ENCODE measurements at regions not wholly inside any gene's neighbourhood (a gene's known extent, or its start where the extent isn't known, plus 50 kb on each side); places are given as distances from the start of the nearest gene placed in this dataset.
"Not testable (repeated sequence)": the region's sequence is repeated elsewhere in the genome, so short reads cannot be mapped to it uniquely, and the experiment has no call there.

DNA sequence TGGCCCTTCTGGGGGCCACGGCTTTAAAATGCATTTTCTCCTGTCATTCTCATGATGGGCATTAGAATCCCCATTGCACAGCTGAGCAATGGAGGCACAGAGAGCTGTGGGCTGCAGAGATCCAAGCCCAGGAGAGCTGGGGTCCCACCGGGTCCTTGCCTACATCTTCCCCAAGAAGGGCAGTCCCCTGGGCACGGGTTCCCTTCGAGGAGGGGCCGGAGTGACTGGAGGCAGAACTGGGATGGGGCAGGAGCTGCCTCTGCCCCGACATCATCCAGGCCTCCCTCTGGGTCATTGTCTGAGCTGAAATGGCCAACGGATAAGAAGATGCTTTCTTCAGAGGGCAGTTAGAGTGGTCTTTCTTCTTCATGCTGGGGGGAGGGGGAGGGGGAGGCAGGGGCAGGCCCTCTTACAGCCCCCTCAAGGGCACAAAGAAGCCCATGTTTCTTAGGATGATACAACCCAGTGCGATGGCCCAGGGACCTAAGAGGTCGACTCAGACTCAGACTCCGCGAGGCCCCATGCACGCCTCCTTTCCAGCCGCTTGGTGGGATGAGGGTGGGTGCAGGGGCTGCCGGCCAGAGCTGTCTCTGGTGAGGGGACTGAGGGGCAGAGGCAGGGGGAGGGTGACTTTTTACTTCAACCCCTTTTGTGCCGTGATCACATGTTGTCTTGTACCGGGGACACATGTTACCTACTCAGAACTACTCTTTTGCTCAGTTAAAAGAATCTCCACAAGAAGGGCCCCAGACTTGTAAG, 112.4 kb upstream of the IRX2 start:
- WGBS (ENCODE audit: insufficient coverage) = 90% methylated on average over 12 of the region's 16 CpGs

DNA sequence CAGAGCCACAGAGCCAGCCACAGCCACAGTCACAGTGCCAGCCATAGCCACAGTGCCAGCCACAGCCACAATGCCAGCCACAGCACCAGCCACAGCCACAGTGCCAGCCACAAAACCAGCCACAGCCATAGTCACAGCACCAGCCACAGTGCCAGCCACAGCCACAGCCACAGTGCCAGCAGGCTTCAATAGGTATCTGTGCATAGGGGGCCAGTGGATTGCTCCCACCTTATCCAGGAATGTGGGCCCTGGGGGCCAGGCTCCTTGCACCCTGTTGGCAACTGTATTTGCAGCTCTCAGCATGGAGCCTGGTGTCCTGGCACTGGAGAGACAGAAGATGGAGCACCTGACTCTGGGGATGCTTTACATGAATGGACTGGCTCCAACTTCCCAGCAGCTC, 111.7 kb upstream of the IRX2 start:
- Histone ChIP-seq H2AFZ (ENCODE audit: insufficient read depth, low read depth, low read length, poor library complexity, severe bottlenecking) (no peak overlapping the region), H3K4me3 (replicated peaks in 1 of 3; ENCODE audit: low read depth in 2 of 3, low read length in 3 of 3) (no peak overlapping the region), H4K20me1 (ENCODE audit: insufficient read depth, low read length) (no peaks in the 10 kb centered on the region), H3K36me3 (replicated peaks in 1 of 2; ENCODE audit: control insufficient read depth in 1 of 2, insufficient read depth in 2 of 2, low read length in 2 of 2) (no peaks in the 10 kb centered on the region), H3K4me2 (replicated peaks; ENCODE audit: extremely low read depth, low read length, poor library complexity, severe bottlenecking) (no peak overlapping the region), H3K9ac (ENCODE audit: insufficient read depth, low read length, poor library complexity, severe bottlenecking) (no peak overlapping the region), H3K9me3 (replicated peaks in 1 of 2; ENCODE audit: control insufficient read depth in 1 of 2, insufficient read depth in 1 of 2, low read length in 2 of 2) (peaks cover 25 to 62% of the 10 kb centered on the region in 2 donors), H3K4me1 (ENCODE audit: control insufficient read depth in 1 of 2, insufficient read depth in 2 of 2, low read length in 2 of 2) (no peaks in the 10 kb centered on the region), H3K79me2 (ENCODE audit: insufficient read depth, low read length) (no peaks in the 10 kb centered on the region), H3K27ac (ENCODE audit: low read depth in 1 of 2, low read length in 2 of 2) (no peak overlapping the region), H3K27me3 (ENCODE audit: control insufficient read depth in 2 of 2, insufficient read depth in 2 of 2, low read length in 2 of 2) (no peaks in the 10 kb centered on the region)
- no peak for DNase-seq
- Mint-ChIP-seq H3K4me1 (no peaks in the 10 kb centered on the region), H3K27me3 (ENCODE audit: low read depth in 3 of 3) (peaks cover 0 to 2% (median 0%) of the 10 kb centered on the region in 3 donors), H3K27ac (no peak overlapping the region), H3K36me3 (no peaks in the 10 kb centered on the region), H3K9me3 (peaks cover 11 to 48% (median 30%) of the 10 kb centered on the region in 7 donors), H3K4me3 (no peak overlapping the region)
- TF ChIP-seq, protein P1, sequence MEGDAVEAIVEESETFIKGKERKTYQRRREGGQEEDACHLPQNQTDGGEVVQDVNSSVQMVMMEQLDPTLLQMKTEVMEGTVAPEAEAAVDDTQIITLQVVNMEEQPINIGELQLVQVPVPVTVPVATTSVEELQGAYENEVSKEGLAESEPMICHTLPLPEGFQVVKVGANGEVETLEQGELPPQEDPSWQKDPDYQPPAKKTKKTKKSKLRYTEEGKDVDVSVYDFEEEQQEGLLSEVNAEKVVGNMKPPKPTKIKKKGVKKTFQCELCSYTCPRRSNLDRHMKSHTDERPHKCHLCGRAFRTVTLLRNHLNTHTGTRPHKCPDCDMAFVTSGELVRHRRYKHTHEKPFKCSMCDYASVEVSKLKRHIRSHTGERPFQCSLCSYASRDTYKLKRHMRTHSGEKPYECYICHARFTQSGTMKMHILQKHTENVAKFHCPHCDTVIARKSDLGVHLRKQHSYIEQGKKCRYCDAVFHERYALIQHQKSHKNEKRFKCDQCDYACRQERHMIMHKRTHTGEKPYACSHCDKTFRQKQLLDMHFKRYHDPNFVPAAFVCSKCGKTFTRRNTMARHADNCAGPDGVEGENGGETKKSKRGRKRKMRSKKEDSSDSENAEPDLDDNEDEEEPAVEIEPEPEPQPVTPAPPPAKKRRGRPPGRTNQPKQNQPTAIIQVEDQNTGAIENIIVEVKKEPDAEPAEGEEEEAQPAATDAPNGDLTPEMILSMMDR (IDR thresholded peaks at IDR 0.05) = no peak
- intact Hi-C loops (cut with micrococcal nuclease) = no loop called here

More for the DNA sequence above, 112.4 kb upstream of the IRX2 start:
- Histone ChIP-seq H3K79me2 (ENCODE audit: insufficient read depth, low read length) (no peaks in the 10 kb centered on the region), H2AFZ (ENCODE audit: insufficient read depth, low read depth, low read length, poor library complexity, severe bottlenecking) (no peak overlapping the region), H3K4me3 (replicated peaks in 1 of 3; ENCODE audit: low read depth in 2 of 3, low read length in 3 of 3) (no peak overlapping the region), H3K4me2 (replicated peaks; ENCODE audit: extremely low read depth, low read length, poor library complexity, severe bottlenecking) (no peak overlapping the region), H3K9me3 (replicated peaks in 1 of 2; ENCODE audit: control insufficient read depth in 1 of 2, insufficient read depth in 1 of 2, low read length in 2 of 2) (peaks cover 25 to 66% of the 10 kb centered on the region in 2 donors), H3K27ac (ENCODE audit: low read depth in 1 of 2, low read length in 2 of 2) (no peak overlapping the region), H3K36me3 (replicated peaks in 1 of 2; ENCODE audit: control insufficient read depth in 1 of 2, insufficient read depth in 2 of 2, low read length in 2 of 2) (no peaks in the 10 kb centered on the region), H3K9ac (ENCODE audit: insufficient read depth, low read length, poor library complexity, severe bottlenecking) (no peak overlapping the region), H3K4me1 (ENCODE audit: control insufficient read depth in 1 of 2, insufficient read depth in 2 of 2, low read length in 2 of 2) (no peaks in the 10 kb centered on the region), H4K20me1 (ENCODE audit: insufficient read depth, low read length) (no peaks in the 10 kb centered on the region), H3K27me3 (ENCODE audit: control insufficient read depth in 2 of 2, insufficient read depth in 2 of 2, low read length in 2 of 2) (no peaks in the 10 kb centered on the region)
- TF ChIP-seq, protein P1 (IDR thresholded peaks at IDR 0.05) = no peak
- Mint-ChIP-seq H3K4me3 (no peak overlapping the region), H3K27ac (no peak overlapping the region), H3K4me1 (no peaks in the 10 kb centered on the region), H3K9me3 (peaks cover 12 to 50% (median 32%) of the 10 kb centered on the region in 7 donors), H3K27me3 (ENCODE audit: low read depth in 3 of 3) (peaks cover 0 to 2% (median 0%) of the 10 kb centered on the region in 3 donors), H3K36me3 (no peaks in the 10 kb centered on the region)
- DNase-seq = no peak
- intact Hi-C loops (cut with micrococcal nuclease) = no loop called here

DNA sequence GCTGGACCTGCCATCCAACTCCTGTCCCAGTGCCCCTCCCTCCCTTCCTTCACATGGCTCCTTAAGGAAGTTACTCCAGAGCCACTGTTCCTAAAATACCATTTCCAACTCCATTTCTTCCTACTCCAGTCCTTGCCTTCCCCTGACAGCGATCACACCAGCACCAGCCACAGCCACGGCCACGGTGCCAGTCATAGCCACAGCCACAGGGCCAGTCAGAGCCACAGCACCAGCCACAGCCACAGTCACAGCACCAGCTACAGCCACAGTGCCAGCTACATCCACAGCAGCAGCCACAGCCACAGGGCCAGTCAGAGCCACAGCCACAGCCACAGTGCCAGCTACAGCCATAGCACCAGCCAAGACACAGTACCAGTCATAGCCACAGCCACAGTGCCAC, 110.7 kb upstream of the IRX2 start:
- H3K27ac ChIP-seq (ENCODE audit: low read depth in 1 of 2, low read length in 2 of 2); H3K36me3 Mint-ChIP-seq; H3K27me3 Mint-ChIP-seq (ENCODE audit: low read depth in 3 of 3); H3K27ac Mint-ChIP-seq; H3K4me3 ChIP-seq (replicated peaks in 1 of 3; ENCODE audit: low read depth in 2 of 3, low read length in 3 of 3); DNase-seq; H3K4me1 Mint-ChIP-seq; H3K4me1 ChIP-seq (ENCODE audit: control insufficient read depth in 1 of 2, insufficient read depth in 2 of 2, low read length in 2 of 2); H3K79me2 ChIP-seq (ENCODE audit: insufficient read depth, low read length); H3K9ac ChIP-seq (ENCODE audit: insufficient read depth, low read length, poor library complexity, severe bottlenecking); H3K27me3 ChIP-seq (ENCODE audit: control insufficient read depth in 2 of 2, insufficient read depth in 2 of 2, low read length in 2 of 2); H4K20me1 ChIP-seq (ENCODE audit: insufficient read depth, low read length); H2AFZ ChIP-seq (ENCODE audit: insufficient read depth, low read depth, low read length, poor library complexity, severe bottlenecking); H3K4me2 ChIP-seq (replicated peaks; ENCODE audit: extremely low read depth, low read length, poor library complexity, severe bottlenecking); intact Hi-C loops (cut with micrococcal nuclease); H3K4me3 Mint-ChIP-seq; H3K36me3 ChIP-seq (replicated peaks in 1 of 2; ENCODE audit: control insufficient read depth in 1 of 2, insufficient read depth in 2 of 2, low read length in 2 of 2): not testable (repeated sequence)
- 95% methylated on average over 3 of the region's 3 CpGs for WGBS (ENCODE audit: insufficient coverage)
- H3K9me3 ChIP-seq (replicated peaks in 1 of 2; ENCODE audit: control insufficient read depth in 1 of 2, insufficient read depth in 1 of 2, low read length in 2 of 2) = peaks cover 22 to 54% of the 10 kb centered on the region in 2 donors
- peaks cover 11 to 46% (median 28%) of the 10 kb centered on the region in 7 donors for H3K9me3 Mint-ChIP-seq
